SK-N-SH treated with all-trans-retinoic acid at 6 μM for 48 hours (cell line): ENCODE measurements at regions not wholly inside any gene's neighbourhood (a gene's known extent, or its start where the extent isn't known, plus 50 kb on each side); places are given as distances from the start of the nearest gene placed in this dataset.

Experiments used
- ARNTL ChIP-seq: fragments of 450-650 bp; formaldehyde crosslinking; IDR thresholded peaks from 2 replicates; pipeline ENCODE4 v1.5.0; 2020; ENCODE audit warnings: low read depth, mild to moderate bottlenecking, moderate library complexity, borderline replicate concordance
- CSRNP3 ChIP-seq: fragments of 250-450 bp; sonication (Bioruptor Pico); IDR thresholded peaks from 2 replicates; pipeline ENCODE4 v1.5.1; 2021; ENCODE audit warnings: mild to moderate bottlenecking, moderate library complexity
- ISL1 ChIP-seq: fragments of 250-450 bp; sonication (Bioruptor Pico); IDR thresholded peaks from 2 replicates; pipeline ENCODE4 v2.1.2; 2022; ENCODE audit warnings: mild to moderate bottlenecking, moderate library complexity
- OSR1 ChIP-seq: fragments of 250-450 bp; sonication (Bioruptor Pico); IDR thresholded peaks from 2 replicates; pipeline ENCODE4 v1.8.0; 2022; ENCODE audit warnings: moderate library complexity, mild to moderate bottlenecking, inconsistent platforms
- PATZ1 ChIP-seq: fragments of 250-450 bp; sonication (Bioruptor Pico); IDR thresholded peaks from 2 replicates; pipeline ENCODE4 v1.8.0; 2020; ENCODE audit warnings: mild to moderate bottlenecking, moderate library complexity, borderline replicate concordance
- RARB ChIP-seq: fragments of 250-450 bp; sonication (Bioruptor Pico); IDR thresholded peaks from 2 replicates; pipeline ENCODE4 v1.8.0; 2021; ENCODE audit warnings: mild to moderate bottlenecking, moderate library complexity
- SNAI2 ChIP-seq: fragments of 250-450 bp; sonication (Bioruptor Pico); IDR thresholded peaks from 2 replicates; pipeline ENCODE4 v1.5.0; 2020; ENCODE audit warnings: mild to moderate bottlenecking, moderate library complexity
- TCF4 ChIP-seq: fragments of 250-450 bp; sonication (Bioruptor Pico); IDR thresholded peaks from 2 replicates; pipeline ENCODE4 v1.8.0; 2021; ENCODE audit warnings: mild to moderate bottlenecking, moderate library complexity, borderline replicate concordance
- TOX ChIP-seq: fragments of 250-450 bp; sonication (Bioruptor Pico); IDR thresholded peaks from 2 replicates; pipeline ENCODE4 v1.8.0; 2021; ENCODE audit warnings: mild to moderate bottlenecking, moderate library complexity, borderline replicate concordance
- ZFP3 ChIP-seq: fragments of 250-450 bp; sonication (Bioruptor Pico); IDR thresholded peaks from 2 replicates; pipeline ENCODE4 v1.5.0; 2020; ENCODE audit warnings: mild to moderate bottlenecking, moderate library complexity
- ZFP30 ChIP-seq: fragments of 450-650 bp; formaldehyde crosslinking; IDR thresholded peaks from 2 replicates; pipeline ENCODE4 v1.5.0; 2022; ENCODE audit warnings: mild to moderate bottlenecking, moderate library complexity
- ZNF70 ChIP-seq: fragments of 450-650 bp; formaldehyde crosslinking; IDR thresholded peaks from 2 replicates; pipeline ENCODE4 v1.5.0; 2020; ENCODE audit warnings: mild to moderate bottlenecking, moderate library complexity
- TF ChIP-seq, protein P1 (sequence below): fragments of 250-450 bp; sonication (Bioruptor Pico); IDR thresholded peaks from 2 replicates; pipeline ENCODE4 v1.8.0; 2021; ENCODE audit warnings: low read depth, mild to moderate bottlenecking, moderate library complexity, borderline replicate concordance
- TF ChIP-seq, protein P2 (sequence below): fragments of 250-450 bp; sonication (Bioruptor Pico); IDR thresholded peaks from 2 replicates; pipeline ENCODE4 v1.5.1; 2020; ENCODE audit warnings: low read depth, mild to moderate bottlenecking, moderate library complexity

- TF ChIP-seq, protein P1, sequence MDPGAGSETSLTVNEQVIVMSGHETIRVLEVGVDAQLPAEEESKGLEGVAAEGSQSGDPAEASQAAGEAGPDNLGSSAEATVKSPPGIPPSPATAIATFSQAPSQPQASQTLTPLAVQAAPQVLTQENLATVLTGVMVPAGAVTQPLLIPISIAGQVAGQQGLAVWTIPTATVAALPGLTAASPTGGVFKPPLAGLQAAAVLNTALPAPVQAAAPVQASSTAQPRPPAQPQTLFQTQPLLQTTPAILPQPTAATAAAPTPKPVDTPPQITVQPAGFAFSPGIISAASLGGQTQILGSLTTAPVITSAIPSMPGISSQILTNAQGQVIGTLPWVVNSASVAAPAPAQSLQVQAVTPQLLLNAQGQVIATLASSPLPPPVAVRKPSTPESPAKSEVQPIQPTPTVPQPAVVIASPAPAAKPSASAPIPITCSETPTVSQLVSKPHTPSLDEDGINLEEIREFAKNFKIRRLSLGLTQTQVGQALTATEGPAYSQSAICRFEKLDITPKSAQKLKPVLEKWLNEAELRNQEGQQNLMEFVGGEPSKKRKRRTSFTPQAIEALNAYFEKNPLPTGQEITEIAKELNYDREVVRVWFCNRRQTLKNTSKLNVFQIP = no peak
- TF ChIP-seq OSR1 (CRISPR knock-in tag) (no peak), TCF4 (CRISPR knock-in tag) (no peak), PATZ1 (CRISPR knock-in tag) (no peak), RARB (no peak), TOX (no peak), ARNTL (CRISPR knock-in tag) (no peak), ZFP3 (CRISPR knock-in tag) (no peak), ISL1 (CRISPR knock-in tag) (no peak), ZNF70 (no peak), CSRNP3 (CRISPR knock-in tag) (no peak), SNAI2 (CRISPR knock-in tag) (no peak), ZFP30 (CRISPR knock-in tag) (no peak)
- TF ChIP-seq, protein P2, sequence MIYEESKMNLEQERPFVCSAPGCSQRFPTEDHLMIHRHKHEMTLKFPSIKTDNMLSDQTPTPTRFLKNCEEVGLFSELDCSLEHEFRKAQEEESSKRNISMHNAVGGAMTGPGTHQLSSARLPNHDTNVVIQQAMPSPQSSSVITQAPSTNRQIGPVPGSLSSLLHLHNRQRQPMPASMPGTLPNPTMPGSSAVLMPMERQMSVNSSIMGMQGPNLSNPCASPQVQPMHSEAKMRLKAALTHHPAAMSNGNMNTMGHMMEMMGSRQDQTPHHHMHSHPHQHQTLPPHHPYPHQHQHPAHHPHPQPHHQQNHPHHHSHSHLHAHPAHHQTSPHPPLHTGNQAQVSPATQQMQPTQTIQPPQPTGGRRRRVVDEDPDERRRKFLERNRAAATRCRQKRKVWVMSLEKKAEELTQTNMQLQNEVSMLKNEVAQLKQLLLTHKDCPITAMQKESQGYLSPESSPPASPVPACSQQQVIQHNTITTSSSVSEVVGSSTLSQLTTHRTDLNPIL = no peak
Measured at GRCh38 chr17:74019860-74020259, 183.6 kb upstream of the RPL38 start.
